ENCODE measurements at regions not wholly inside any gene's neighbourhood (a gene's known extent, or its start where the extent isn't known, plus 50 kb on each side); places are given as distances from the start of the nearest gene placed in this dataset.

GRCh38 chr10:78752708-78753107 lies 316.1 kb upstream of the ZMIZ1 start:
- TF ChIP-seq EZH2 (IDR thresholded peaks at IDR 0.05; ENCODE audit: borderline replicate concordance, low read depth, low read length, poor library complexity, severe bottlenecking): no peak
- TF ChIP-seq, protein P1, sequence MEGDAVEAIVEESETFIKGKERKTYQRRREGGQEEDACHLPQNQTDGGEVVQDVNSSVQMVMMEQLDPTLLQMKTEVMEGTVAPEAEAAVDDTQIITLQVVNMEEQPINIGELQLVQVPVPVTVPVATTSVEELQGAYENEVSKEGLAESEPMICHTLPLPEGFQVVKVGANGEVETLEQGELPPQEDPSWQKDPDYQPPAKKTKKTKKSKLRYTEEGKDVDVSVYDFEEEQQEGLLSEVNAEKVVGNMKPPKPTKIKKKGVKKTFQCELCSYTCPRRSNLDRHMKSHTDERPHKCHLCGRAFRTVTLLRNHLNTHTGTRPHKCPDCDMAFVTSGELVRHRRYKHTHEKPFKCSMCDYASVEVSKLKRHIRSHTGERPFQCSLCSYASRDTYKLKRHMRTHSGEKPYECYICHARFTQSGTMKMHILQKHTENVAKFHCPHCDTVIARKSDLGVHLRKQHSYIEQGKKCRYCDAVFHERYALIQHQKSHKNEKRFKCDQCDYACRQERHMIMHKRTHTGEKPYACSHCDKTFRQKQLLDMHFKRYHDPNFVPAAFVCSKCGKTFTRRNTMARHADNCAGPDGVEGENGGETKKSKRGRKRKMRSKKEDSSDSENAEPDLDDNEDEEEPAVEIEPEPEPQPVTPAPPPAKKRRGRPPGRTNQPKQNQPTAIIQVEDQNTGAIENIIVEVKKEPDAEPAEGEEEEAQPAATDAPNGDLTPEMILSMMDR (conservative IDR thresholded peaks at IDR 0.05; ENCODE audit: low read depth, low read length): no peak
